HepG2 (cell line): ENCODE measurements at regions not wholly inside any gene's neighbourhood (a gene's known extent, or its start where the extent isn't known, plus 50 kb on each side); places are given as distances from the start of the nearest gene placed in this dataset.

Experiments
- ATAC-seq: fragments of 200-7000 bp; cut with Tn5 transposase; 3 replicates; pipeline ENCODE4 v1.9.1; 2020; ENCODE audit warnings: mild to moderate bottlenecking, moderate library complexity
- BruUV-seq: library from RNA; stranded (reverse); fragments of 400-500 nt; replicated peaks from 2 replicates; lab custom pipeline; 2021; lab: Mats Ljungman, UMichigan
- CTCF ChIA-PET: fragments of 300-600 bp; formaldehyde crosslinking; extraction: SDS; loops from one replicate; lab custom pipeline; 2021; ENCODE audit warnings: low total read pairs, inconsistent platforms, low intra/inter-chr PET ratio; lab: Yijun Ruan, JAX
- POLR2A ChIA-PET: fragments of 350-600 bp; sonication (Branson Sonifier 250); formaldehyde crosslinking; loops from one replicate; lab custom pipeline; 2020; ENCODE audit warnings: antibody characterized with exemption, inconsistent platforms; lab: Yijun Ruan, JAX
- DNase-seq: peaks from one replicate; pipeline ENCODE4 v3.0.0-alpha.2; 2015; ENCODE audit warnings: low spot score
- FAIRE-seq: peaks from 3 replicates; lab custom pipeline; 2011; peaks lifted over from hg19 to GRCh38; lab: Jason Lieb, UNC
- H2AFZ ChIP-seq: one replicate; pipeline ENCODE4 v1.6.1; 2011; ENCODE audit warnings: low read length, inconsistent platforms
- H3K27ac ChIP-seq: fragments of 300-600 bp; 3 replicates; pipeline ENCODE4 v1.8.0; 2011; ENCODE audit warnings: mixed run types, mild to moderate bottlenecking, mixed read lengths, low read length, inconsistent platforms; ENCODE audit not compliant: insufficient read depth; ENCODE audit errors: extremely low read length
- H3K27me3 ChIP-seq, 2 experiments: fragments of 200-600 bp in 1 of 2; 2 replicates in 1 of 2; 3 replicates in 1 of 2; pipeline versions ENCODE4 v1.6.0 to v1.8.0; 2011; ENCODE audit warnings: low read length in 2 of 2, mild to moderate bottlenecking in 2 of 2, moderate library complexity in 2 of 2, inconsistent platforms in 1 of 2; ENCODE audit not compliant: insufficient read depth in 2 of 2, control insufficient read depth in 1 of 2
- H3K36me3 ChIP-seq, 2 experiments: fragments of 200-600 bp in 1 of 2; replicated peaks in 1 of 2; 2 replicates in 1 of 2; 3 replicates in 1 of 2; pipeline versions ENCODE4 v1.5.1 to v1.8.0; 2011; ENCODE audit warnings: low read length in 2 of 2, inconsistent platforms in 1 of 2; ENCODE audit not compliant: insufficient read depth in 2 of 2, control insufficient read depth in 1 of 2
- H3K4me1 ChIP-seq: 2 replicates; pipeline ENCODE4 v1.5.1; 2012; ENCODE audit warnings: low read length, inconsistent platforms; ENCODE audit not compliant: insufficient read depth
- H3K4me2 ChIP-seq: 2 replicates; pipeline ENCODE4 v1.6.0; 2011; ENCODE audit warnings: low read depth, low read length, inconsistent platforms
- H3K4me3 ChIP-seq, 3 experiments: fragments of 200-600 bp in 1 of 3; sonication (generic), shearing (Covaris generic) in 1 of 3; replicated peaks in 1 of 3; 2 replicates each; pipeline ENCODE4 v1.5.1; 2011 to 2016; ENCODE audit warnings: low read length in 3 of 3, inconsistent platforms in 2 of 3, low read depth in 2 of 3, mild to moderate bottlenecking in 2 of 3, control low read depth in 1 of 3, mixed read lengths in 1 of 3; ENCODE audit not compliant: insufficient read depth in 1 of 3
- H3K79me2 ChIP-seq: one replicate; pipeline ENCODE4 v1.6.1; 2011; ENCODE audit warnings: low read length, inconsistent platforms; ENCODE audit not compliant: insufficient read depth
- H3K9ac ChIP-seq: 2 replicates; pipeline ENCODE4 v1.6.0; 2011; ENCODE audit warnings: mild to moderate bottlenecking, low read depth, low read length, inconsistent platforms; ENCODE audit not compliant: insufficient read depth
- H3K9me3 ChIP-seq: 2 replicates; pipeline ENCODE4 v1.5.1; 2012; ENCODE audit warnings: mild to moderate bottlenecking, low read length
- H4K20me1 ChIP-seq: 2 replicates; pipeline ENCODE4 v1.6.0; 2011; ENCODE audit warnings: inconsistent platforms, mild to moderate bottlenecking, low read length, moderate library complexity; ENCODE audit not compliant: insufficient read depth
- HINFP ChIP-seq: sonication (generic); formaldehyde crosslinking; IDR thresholded peaks from 2 replicates; pipeline ENCODE4 v1.4.0; 2020; ENCODE audit warnings: low read depth, mild to moderate bottlenecking, missing genetic modification reagents
- KLF15 ChIP-seq: sonication (generic); formaldehyde crosslinking; IDR thresholded peaks from 2 replicates; pipeline ENCODE4 v1.8.1; 2023; ENCODE audit warnings: borderline replicate concordance, mild to moderate bottlenecking, inconsistent platforms, missing genetic modification reagents, mixed read lengths
- MED13 ChIP-seq: sonication (generic); formaldehyde crosslinking; IDR thresholded peaks from 2 replicates; pipeline ENCODE4 v1.5.0; 2020; ENCODE audit warnings: missing genetic modification reagents
- NR2F2 ChIP-seq: IDR thresholded peaks from 2 replicates; pipeline ENCODE4 v1.6.1; 2012; ENCODE audit warnings: low read depth, inconsistent platforms, borderline replicate concordance
- SMARCC2 ChIP-seq: fragments of 450-650 bp; IDR thresholded peaks from 2 replicates; pipeline ENCODE4 v1.6.1; 2017; ENCODE audit warnings: antibody characterized with exemption, mild to moderate bottlenecking
- TBX2 ChIP-seq: sonication (generic); formaldehyde crosslinking; IDR thresholded peaks from 2 replicates; pipeline ENCODE4 v1.5.0; 2020; ENCODE audit warnings: missing genetic modification reagents, mild to moderate bottlenecking, borderline replicate concordance
- UBTF ChIP-seq: sonication (generic); formaldehyde crosslinking; IDR thresholded peaks from 2 replicates; pipeline ENCODE4 v1.4.0; 2020; ENCODE audit warnings: mild to moderate bottlenecking, missing genetic modification reagents
- ZBTB3 ChIP-seq: sonication (generic); formaldehyde crosslinking; IDR thresholded peaks from 2 replicates; pipeline ENCODE4 v1.4.0; 2020; ENCODE audit warnings: low read depth, mild to moderate bottlenecking, moderate library complexity, missing genetic modification reagents, borderline replicate concordance
- ZHX2 ChIP-seq, 2 experiments: sonication (generic) in 1 of 2; formaldehyde crosslinking in 1 of 2; IDR thresholded peaks; 2 replicates each; pipeline versions ENCODE4 v1.6.1 to v1.9.0; 2014 to 2022; ENCODE audit warnings: antibody characterized with exemption in 1 of 2, borderline replicate concordance in 1 of 2, inconsistent platforms in 1 of 2, low read depth in 1 of 2, missing genetic modification reagents in 1 of 2
- ZIK1 ChIP-seq: sonication (generic); formaldehyde crosslinking; IDR thresholded peaks from 2 replicates; pipeline ENCODE4 v1.5.0; 2020; ENCODE audit warnings: mild to moderate bottlenecking, low read depth, missing genetic modification reagents, borderline replicate concordance
- ZKSCAN5 ChIP-seq: sonication (generic); formaldehyde crosslinking; IDR thresholded peaks from 2 replicates; pipeline ENCODE4 v1.5.1; 2020; ENCODE audit warnings: mild to moderate bottlenecking, missing genetic modification reagents
- ZNF484 ChIP-seq: sonication (generic); formaldehyde crosslinking; IDR thresholded peaks from 2 replicates; pipeline ENCODE4 v1.5.1; 2020; ENCODE audit warnings: mild to moderate bottlenecking, low read depth, missing genetic modification reagents, borderline replicate concordance
- ZNF615 ChIP-seq: sonication (generic); formaldehyde crosslinking; IDR thresholded peaks from 2 replicates; pipeline ENCODE4 v1.5.0; 2020; ENCODE audit warnings: mild to moderate bottlenecking, missing genetic modification reagents, borderline replicate concordance
- ZNF766 ChIP-seq: sonication (generic); formaldehyde crosslinking; IDR thresholded peaks from 2 replicates; pipeline ENCODE4 v1.5.0; 2020; ENCODE audit warnings: missing genetic modification reagents, borderline replicate concordance
- WGBS: methylation state at CpG from one replicate; pipeline ENCODE4 v1.1.6; 2017; ENCODE audit warnings: low lambda C conversion rate; 5-methylcytosine and 5-hydroxymethylcytosine counted together
- in situ Hi-C: cut with HindIII; loops from 2 replicates; pipeline ENCODE4 v1.10.0; 2017; ENCODE audit warnings: low pct_unique_long_range_greater_than_20kb; ENCODE audit not compliant: extremely low pct_ligation_motif_present
- intact Hi-C: fragments of 100-400 bp; cut with micrococcal nuclease; formaldehyde crosslinking; loops from one replicate; pipeline ENCODE4 v1.10.0; 2022; ENCODE audit not compliant: unreplicated experiment

- no peak for FAIRE-seq
- DNase-seq: no peak
- no peak for ATAC-seq
- Histone ChIP-seq H3K79me2 (no peaks in the 10 kb centered on the region), H3K27me3 (no peaks in the 10 kb centered on the region), H3K9ac (no peak overlapping the region), H4K20me1 (no peaks in the 10 kb centered on the region), H2AFZ (no peak overlapping the region), H3K4me2 (no peak overlapping the region), H3K4me1 (no peaks in the 10 kb centered on the region), H3K4me3 (no peak overlapping the region), H3K9me3 (no peaks in the 10 kb centered on the region), H3K36me3 (no peaks in the 10 kb centered on the region), H3K27ac (no peak overlapping the region)
- no TSS peak for BruUV-seq
- CTCF ChIA-PET: no interaction called here
- in situ Hi-C loops: no loop called here
- POLR2A ChIA-PET: no interaction called here
- intact Hi-C loops: no loop called here
- WGBS: 33% methylated on average over 6 of the region's 6 CpGs
- no peak for TF ChIP-seq ZHX2 (IDR thresholded peaks at IDR 0.05; ENCODE audit: low read depth)
- no peak for TF ChIP-seq ZHX2 (CRISPR knock-in tag; IDR thresholded peaks at IDR 0.05; ENCODE audit: borderline replicate concordance)
- TF ChIP-seq NR2F2: no peak
- TF ChIP-seq KLF15: no peak
- no peak for TF ChIP-seq HINFP
- no peak for TF ChIP-seq ZNF766 (CRISPR knock-in tag)
- TF ChIP-seq ZNF484 (CRISPR knock-in tag): no peak
- no peak for TF ChIP-seq TBX2 (CRISPR knock-in tag)
- no peak for TF ChIP-seq ZIK1 (CRISPR knock-in tag)
- no peak for TF ChIP-seq SMARCC2
- no peak for TF ChIP-seq ZKSCAN5
- TF ChIP-seq MED13 (CRISPR knock-in tag): no peak
- TF ChIP-seq ZNF615 (CRISPR knock-in tag): no peak
- TF ChIP-seq UBTF (CRISPR knock-in tag): no peak
- no peak for TF ChIP-seq ZBTB3
Measured at GRCh38 chr2:144683107-144683753, 163.3 kb upstream of the ZEB2 start.
